ENCODE measurements at regions not wholly inside any gene's neighbourhood (a gene's known extent, or its start where the extent isn't known, plus 50 kb on each side); places are given as distances from the start of the nearest gene placed in this dataset.
"Not testable (repeated sequence)": the region's sequence is repeated elsewhere in the genome, so short reads cannot be mapped to it uniquely, and the experiment has no call there.

GRCh38 chr7:68176974-68177373, 1180.3 kb downstream of the TYW1 start:
- peak; percentile 17 for DNase-seq (ENCODE audit: low read depth)

DNA sequence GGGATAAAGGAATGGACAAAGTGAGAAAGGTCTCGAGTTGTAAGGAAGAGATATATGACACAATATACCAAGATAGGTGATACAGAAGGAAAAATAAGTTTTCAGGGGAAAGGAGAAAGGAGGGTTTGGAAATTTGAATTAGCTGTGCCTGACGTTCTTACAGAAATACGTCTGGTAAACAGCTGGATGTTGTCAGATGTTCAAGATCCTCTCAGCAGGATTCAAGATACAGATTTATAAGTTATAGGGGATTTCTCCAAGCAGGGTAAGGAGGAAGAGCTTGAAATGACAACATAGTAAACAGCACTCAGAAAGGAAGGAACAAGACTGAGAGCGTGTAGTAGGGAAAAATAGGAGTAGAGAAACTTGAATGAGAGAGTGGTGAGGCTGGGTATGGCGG, 1184.1 kb downstream of the TYW1 start:
- DNase-seq (ENCODE audit: low read depth), result no peak

DNA sequence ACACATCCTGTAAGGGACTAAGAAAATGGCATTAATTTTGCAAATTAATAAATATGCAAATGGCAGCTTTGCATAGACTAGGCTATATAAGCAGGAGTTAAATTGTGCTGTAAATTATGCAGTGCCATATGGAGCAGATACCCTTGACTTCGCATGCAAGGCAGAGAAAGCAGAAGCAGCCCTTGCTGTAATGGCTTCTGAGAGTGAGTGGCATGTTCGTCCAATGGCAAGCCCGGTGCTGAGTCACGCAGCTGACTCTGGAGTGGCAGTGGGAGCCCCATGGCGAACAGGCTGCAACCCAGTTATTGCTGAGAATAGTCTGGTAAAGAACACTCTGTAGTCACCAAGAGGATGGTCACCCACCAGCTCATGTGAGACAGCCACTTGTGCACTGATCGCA, 1186.5 kb downstream of the TYW1 start:
- DNase-seq (ENCODE audit: low read depth), result no peak

GRCh38 chr7:68185631-68186456, 1189.2 kb downstream of the TYW1 start:
- DNase-seq (ENCODE audit: low read depth), result no peak

GRCh38 chr7:68187532-68187931, 1190.9 kb downstream of the TYW1 start:
- no peak for DNase-seq (ENCODE audit: low read depth)

DNA sequence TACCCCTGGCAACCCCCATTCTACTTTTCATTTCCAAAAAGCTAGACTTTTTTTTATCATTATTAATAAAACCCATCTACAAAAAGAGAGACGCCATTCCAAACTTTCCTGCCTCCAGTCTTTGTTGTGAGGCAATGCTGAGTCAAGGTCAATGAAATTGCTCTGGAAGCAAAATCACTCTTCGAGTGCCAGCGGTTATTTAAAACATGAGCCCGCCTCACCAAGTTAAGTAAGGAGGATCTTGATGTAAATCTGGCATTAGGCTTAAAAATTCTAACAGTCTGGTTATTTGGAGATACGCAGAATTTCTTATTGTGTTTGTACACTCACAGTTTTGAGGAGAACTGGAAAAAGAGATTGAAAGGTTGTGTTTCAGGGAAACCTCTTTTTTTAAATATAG, 1196.3 kb downstream of the TYW1 start:
- no peak for DNase-seq (ENCODE audit: low read depth)

GRCh38 chr7:68195642-68196041, 1199.0 kb downstream of the TYW1 start:
- not testable (repeated sequence) for DNase-seq (ENCODE audit: low read depth)

GRCh38 chr7:68200051-68200670, 1203.5 kb downstream of the TYW1 start:
- no peak for DNase-seq (ENCODE audit: low read depth)

GRCh38 chr7:68203251-68203650, 1206.6 kb downstream of the TYW1 start:
- no peak for DNase-seq (ENCODE audit: low read depth)

- DNase-seq (ENCODE audit: low read depth), result no peak
These were observed 1209.2 kb downstream of the TYW1 start for GRCh38 chr7:68205826-68206225.

- no peak for DNase-seq (ENCODE audit: low read depth)
These were observed 1210.4 kb downstream of the TYW1 start for GRCh38 chr7:68206946-68207485.

DNA sequence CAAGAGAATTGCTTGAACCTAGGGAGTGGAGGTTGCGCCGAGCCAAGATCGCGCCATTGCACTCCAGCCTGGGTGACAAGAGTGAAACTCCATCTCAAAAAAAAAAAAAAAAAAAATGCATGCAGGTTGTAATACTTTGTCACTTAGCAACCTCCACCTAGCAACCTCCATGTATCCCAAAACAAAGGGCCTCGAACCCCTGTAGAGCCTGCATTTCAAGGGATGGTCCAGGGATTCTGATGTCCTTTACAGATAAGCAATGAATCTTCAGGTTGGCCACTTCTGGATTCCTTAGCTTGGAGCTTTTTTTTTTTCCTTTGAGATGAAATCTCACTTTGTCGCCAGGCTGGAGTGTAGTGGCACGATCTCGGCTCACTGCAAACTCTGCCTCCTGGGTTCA, 1211.0 kb downstream of the TYW1 start:
- DNase-seq (ENCODE audit: low read depth), result no peak

DNA sequence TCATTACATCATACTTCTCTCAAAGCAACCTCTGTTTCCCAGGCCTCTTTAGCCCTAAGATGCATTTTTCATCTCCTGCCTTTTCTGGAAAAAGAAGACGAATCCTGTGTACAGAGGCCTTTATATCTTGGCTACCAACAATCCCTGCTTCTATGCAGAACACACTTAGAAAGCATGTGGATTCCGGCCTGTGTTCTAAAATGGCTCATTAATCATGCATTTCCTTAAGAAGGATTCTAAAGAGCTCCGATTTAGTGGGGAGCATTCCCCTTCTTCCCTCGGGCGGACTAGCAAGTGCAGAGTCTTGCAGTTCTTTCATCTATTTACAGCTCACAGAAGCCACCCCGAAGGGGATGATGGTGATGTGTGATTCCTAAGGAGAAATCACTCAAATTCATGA, 1212.9 kb downstream of the TYW1 start:
- no peak for DNase-seq (ENCODE audit: low read depth)

- no peak for DNase-seq (ENCODE audit: low read depth)
These were observed 1217.2 kb downstream of the TYW1 start for GRCh38 chr7:68213838-68214237.

DNA sequence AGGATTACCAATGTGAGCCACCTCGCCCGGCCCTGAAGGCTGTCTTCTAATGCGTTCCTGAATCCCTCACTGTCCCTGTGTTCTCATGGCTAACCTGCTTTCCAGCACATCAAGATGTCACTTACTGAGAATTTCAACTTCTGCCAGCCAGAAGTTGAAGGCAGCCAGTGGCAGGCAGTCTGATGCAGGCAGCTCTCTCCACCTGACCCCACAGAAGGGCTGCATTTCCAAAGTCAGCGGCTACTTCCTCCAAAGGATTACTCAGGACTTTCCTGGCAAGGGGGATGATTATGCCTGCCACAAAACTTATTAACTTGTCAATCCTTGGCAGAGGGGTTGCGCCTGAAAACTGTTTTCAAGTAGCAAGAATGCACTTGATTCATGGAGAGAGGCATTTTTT, 1219.4 kb downstream of the TYW1 start:
- DNase-seq (ENCODE audit: low read depth), result no peak

DNA sequence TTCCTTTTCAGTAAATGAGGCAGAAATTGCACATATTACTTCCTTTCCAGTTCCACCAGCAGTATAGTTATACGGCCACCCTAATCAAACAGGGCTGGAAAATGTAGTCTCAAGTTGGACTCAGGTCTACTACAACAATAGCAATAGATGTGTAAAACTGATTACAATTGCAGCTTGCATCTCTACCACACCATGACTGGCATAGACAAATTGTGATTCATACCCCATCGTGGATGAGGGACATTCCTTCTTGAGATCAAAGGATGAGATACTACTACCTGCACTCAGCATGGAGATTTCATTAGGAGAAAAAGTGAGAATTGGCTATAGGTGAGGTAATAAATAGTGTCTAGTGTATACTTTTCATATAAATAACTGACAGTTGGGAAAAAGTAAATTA, 1220.8 kb downstream of the TYW1 start:
- no peak for DNase-seq (ENCODE audit: low read depth)

- DNase-seq (ENCODE audit: low read depth), result no peak
These were observed 1221.8 kb downstream of the TYW1 start for GRCh38 chr7:68218461-68218860.

DNA sequence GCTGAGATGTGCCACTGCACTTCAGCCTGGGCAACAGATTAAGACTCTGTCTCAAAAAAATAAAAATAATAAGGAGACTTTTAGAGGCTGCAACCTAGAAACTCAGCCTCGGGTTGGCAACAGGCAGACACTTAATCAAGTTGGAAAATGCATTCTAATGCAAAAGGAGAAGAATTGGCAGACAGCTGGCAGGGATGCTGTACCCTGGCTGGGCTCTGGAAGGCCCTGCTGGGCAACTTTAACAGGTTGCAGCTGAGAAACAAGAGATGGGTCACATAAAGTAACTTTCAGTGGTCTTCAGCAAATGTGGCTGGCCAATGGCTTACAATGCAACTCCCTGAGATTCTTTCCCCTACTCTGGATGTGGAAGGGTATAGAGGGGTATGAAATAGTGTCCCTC, 1225.7 kb downstream of the TYW1 start:
- no peak for DNase-seq (ENCODE audit: low read depth)

DNA sequence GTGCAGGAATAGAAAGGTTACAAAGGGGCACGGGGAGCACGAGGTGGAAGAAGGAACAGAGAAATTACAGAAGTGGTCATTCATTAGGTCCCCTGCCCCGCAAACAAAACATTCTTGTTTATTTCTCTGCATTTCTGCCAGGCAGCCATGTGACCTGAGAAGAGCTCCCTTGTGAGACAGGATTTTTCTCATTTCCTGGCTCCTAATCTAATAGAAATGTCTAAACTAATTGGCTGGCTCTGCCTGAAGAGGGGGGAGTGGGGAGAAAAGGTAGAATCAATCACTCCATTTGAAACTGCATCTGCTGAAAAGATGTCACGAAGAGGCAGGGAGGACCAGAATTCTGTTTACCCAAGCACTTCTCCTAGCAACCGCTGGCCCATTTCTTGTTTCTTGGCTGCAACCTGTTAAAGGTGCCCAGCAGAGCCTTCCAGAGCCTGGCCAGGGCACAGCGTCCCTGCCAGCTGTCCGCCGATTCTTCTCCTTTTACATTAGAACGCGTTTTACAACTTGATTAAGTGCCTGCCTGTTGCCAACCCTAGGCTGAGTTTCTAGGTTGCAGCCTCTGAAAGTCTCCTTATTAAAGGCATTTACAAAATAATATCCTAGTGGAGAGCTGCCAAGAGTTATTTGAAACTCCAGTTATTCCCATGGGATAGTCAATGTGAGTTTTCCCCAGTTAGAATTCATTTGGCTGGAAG, 1227.6 kb downstream of the TYW1 start:
- DNase-seq (ENCODE audit: low read depth), result no peak

DNA sequence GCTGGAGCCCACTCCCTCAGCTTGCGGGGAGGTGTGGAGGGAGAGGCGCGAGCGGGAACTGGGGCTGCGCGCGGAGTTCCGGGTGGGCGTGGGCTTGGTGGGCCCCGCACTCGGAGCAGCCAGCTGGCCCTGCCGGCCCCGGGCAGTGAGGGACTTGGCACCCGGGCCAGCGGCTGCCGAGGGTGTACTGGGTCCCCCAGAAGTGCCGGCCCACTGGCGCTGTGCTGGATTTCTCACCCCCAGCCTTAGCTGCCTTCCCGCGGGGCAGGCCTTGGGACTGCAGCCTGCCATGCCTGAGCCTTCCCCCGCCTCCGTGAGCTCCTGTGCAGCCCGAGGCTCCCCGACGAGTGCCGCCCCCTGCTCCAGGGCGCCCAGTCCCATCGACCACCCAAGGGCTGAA, 1234.4 kb downstream of the TYW1 start:
- DNase-seq (ENCODE audit: low read depth), result not testable (repeated sequence)

GRCh38 chr7:68235937-68236336, 1239.3 kb downstream of the TYW1 start:
- DNase-seq (ENCODE audit: low read depth), result no peak

DNA sequence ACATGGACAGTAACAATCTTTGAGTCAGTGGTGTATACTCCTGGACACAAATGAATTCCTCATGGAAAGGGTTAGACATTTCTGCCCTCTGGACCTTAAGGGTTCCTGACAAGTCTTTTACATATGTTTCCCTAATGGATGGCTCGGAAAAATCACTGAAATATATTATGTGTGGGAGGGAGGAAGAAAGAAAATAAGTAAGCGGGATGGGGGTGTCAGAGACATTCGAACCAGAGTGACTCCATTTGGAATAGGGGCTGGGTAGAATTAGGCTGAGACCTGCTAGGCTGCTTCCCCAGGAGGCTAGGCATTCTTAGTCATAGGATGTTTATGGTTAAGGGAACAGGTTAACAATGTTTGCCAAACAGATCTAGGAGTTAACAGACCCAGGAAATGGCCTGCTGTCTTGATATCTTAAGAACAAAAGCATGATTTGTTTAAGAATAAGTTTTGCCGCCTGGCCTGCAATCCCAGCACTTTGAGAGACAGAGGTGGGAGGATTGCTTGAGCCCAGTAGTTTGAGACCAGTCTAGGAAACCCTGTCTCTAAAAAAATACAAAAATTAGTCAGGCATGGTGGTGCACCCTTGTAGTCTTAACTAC, 1241.7 kb downstream of the TYW1 start:
- no peak for DNase-seq (ENCODE audit: low read depth)

GRCh38 chr7:68243128-68243527, 1246.5 kb downstream of the TYW1 start:
- no peak for DNase-seq (ENCODE audit: low read depth)

Measured in fibroblast of the conjunctiva (primary cell).